ENCODE measurements at regions not wholly inside any gene's neighbourhood (a gene's known extent, or its start where the extent isn't known, plus 50 kb on each side); places are given as distances from the start of the nearest gene placed in this dataset.

- Histone ChIP-seq H3K4me3 (replicated peaks in 1 of 3; ENCODE audit: low read depth in 2 of 3, low read length in 3 of 3) (no peak overlapping the region), H3K9me3 (replicated peaks in 1 of 2; ENCODE audit: control insufficient read depth in 1 of 2, insufficient read depth in 1 of 2, low read length in 2 of 2) (no peaks in the 10 kb centered on the region), H3K36me3 (replicated peaks in 1 of 2; ENCODE audit: control insufficient read depth in 1 of 2, insufficient read depth in 2 of 2, low read length in 2 of 2) (no peaks in the 10 kb centered on the region), H3K4me2 (replicated peaks; ENCODE audit: extremely low read depth, low read length, poor library complexity, severe bottlenecking) (no peak overlapping the region), H3K27me3 (ENCODE audit: control insufficient read depth in 2 of 2, insufficient read depth in 2 of 2, low read length in 2 of 2) (peaks cover 0 to 10% of the 10 kb centered on the region in 2 donors), H3K4me1 (ENCODE audit: control insufficient read depth in 1 of 2, insufficient read depth in 2 of 2, low read length in 2 of 2) (no peaks in the 10 kb centered on the region), H2AFZ (ENCODE audit: insufficient read depth, low read depth, low read length, poor library complexity, severe bottlenecking) (no peak overlapping the region), H4K20me1 (ENCODE audit: insufficient read depth, low read length) (no peaks in the 10 kb centered on the region), H3K27ac (ENCODE audit: low read depth in 1 of 2, low read length in 2 of 2) (no peak overlapping the region), H3K79me2 (ENCODE audit: insufficient read depth, low read length) (no peaks in the 10 kb centered on the region), H3K9ac (ENCODE audit: insufficient read depth, low read length, poor library complexity, severe bottlenecking) (no peak overlapping the region)
- H3K4me3 Mint-ChIP-seq = no peak overlapping the region
- H3K36me3 Mint-ChIP-seq = no peaks in the 10 kb centered on the region
- intact Hi-C loops (cut with micrococcal nuclease) = no loop called here
- 100% methylated on average over 2 of the region's 2 CpGs for whole genome bisulfite sequencing (ENCODE audit: insufficient coverage)
- H3K27me3 Mint-ChIP-seq (ENCODE audit: low read depth in 3 of 3) = peaks cover 9 to 11% (median 9%) of the 10 kb centered on the region in 3 donors
- peaks cover 0 to 7% (median 0%) of the 10 kb centered on the region in 7 donors for H3K9me3 Mint-ChIP-seq
- TF ChIP-seq, protein P1, sequence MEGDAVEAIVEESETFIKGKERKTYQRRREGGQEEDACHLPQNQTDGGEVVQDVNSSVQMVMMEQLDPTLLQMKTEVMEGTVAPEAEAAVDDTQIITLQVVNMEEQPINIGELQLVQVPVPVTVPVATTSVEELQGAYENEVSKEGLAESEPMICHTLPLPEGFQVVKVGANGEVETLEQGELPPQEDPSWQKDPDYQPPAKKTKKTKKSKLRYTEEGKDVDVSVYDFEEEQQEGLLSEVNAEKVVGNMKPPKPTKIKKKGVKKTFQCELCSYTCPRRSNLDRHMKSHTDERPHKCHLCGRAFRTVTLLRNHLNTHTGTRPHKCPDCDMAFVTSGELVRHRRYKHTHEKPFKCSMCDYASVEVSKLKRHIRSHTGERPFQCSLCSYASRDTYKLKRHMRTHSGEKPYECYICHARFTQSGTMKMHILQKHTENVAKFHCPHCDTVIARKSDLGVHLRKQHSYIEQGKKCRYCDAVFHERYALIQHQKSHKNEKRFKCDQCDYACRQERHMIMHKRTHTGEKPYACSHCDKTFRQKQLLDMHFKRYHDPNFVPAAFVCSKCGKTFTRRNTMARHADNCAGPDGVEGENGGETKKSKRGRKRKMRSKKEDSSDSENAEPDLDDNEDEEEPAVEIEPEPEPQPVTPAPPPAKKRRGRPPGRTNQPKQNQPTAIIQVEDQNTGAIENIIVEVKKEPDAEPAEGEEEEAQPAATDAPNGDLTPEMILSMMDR (IDR thresholded peaks at IDR 0.05) = no peak
- no peak for DNase-seq
- no peaks in the 10 kb centered on the region for H3K4me1 Mint-ChIP-seq
- no peak overlapping the region for H3K27ac Mint-ChIP-seq
Measured at GRCh38 chr2:237199577-237199976, 113.9 kb downstream of the COPS8 start.

GRCh38 chr2:237200462-237200861 is 114.8 kb downstream of the COPS8 start:
- intact Hi-C loops (cut with micrococcal nuclease) = no loop called here
- no peaks in the 10 kb centered on the region for H3K36me3 Mint-ChIP-seq
- Histone ChIP-seq H3K9ac (ENCODE audit: insufficient read depth, low read length, poor library complexity, severe bottlenecking) (no peak overlapping the region), H3K9me3 (replicated peaks in 1 of 2; ENCODE audit: control insufficient read depth in 1 of 2, insufficient read depth in 1 of 2, low read length in 2 of 2) (no peaks in the 10 kb centered on the region), H4K20me1 (ENCODE audit: insufficient read depth, low read length) (no peaks in the 10 kb centered on the region), H3K4me3 (replicated peaks in 1 of 3; ENCODE audit: low read depth in 2 of 3, low read length in 3 of 3) (no peak overlapping the region), H3K4me1 (ENCODE audit: control insufficient read depth in 1 of 2, insufficient read depth in 2 of 2, low read length in 2 of 2) (no peaks in the 10 kb centered on the region), H3K79me2 (ENCODE audit: insufficient read depth, low read length) (no peaks in the 10 kb centered on the region), H3K4me2 (replicated peaks; ENCODE audit: extremely low read depth, low read length, poor library complexity, severe bottlenecking) (no peak overlapping the region), H2AFZ (ENCODE audit: insufficient read depth, low read depth, low read length, poor library complexity, severe bottlenecking) (no peak overlapping the region), H3K36me3 (replicated peaks in 1 of 2; ENCODE audit: control insufficient read depth in 1 of 2, insufficient read depth in 2 of 2, low read length in 2 of 2) (no peaks in the 10 kb centered on the region), H3K27ac (ENCODE audit: low read depth in 1 of 2, low read length in 2 of 2) (no peak overlapping the region), H3K27me3 (ENCODE audit: control insufficient read depth in 2 of 2, insufficient read depth in 2 of 2, low read length in 2 of 2) (peaks cover 0 to 10% of the 10 kb centered on the region in 2 donors)
- TF ChIP-seq, protein P1 (IDR thresholded peaks at IDR 0.05) = no peak
- DNase-seq = no peak
- peaks cover 9 to 15% (median 11%) of the 10 kb centered on the region in 3 donors for H3K27me3 Mint-ChIP-seq (ENCODE audit: low read depth in 3 of 3)
- H3K4me1 Mint-ChIP-seq = no peaks in the 10 kb centered on the region
- no peak overlapping the region for H3K27ac Mint-ChIP-seq
- WGBS (ENCODE audit: insufficient coverage) = 89% methylated on average over 7 of the region's 7 CpGs
- H3K9me3 Mint-ChIP-seq = peaks cover 0 to 7% (median 0%) of the 10 kb centered on the region in 7 donors
- no peak overlapping the region for H3K4me3 Mint-ChIP-seq
